ENCODE measurements at regions not wholly inside any gene's neighbourhood (a gene's known extent, or its start where the extent isn't known, plus 50 kb on each side); places are given as distances from the start of the nearest gene placed in this dataset.

DNA sequence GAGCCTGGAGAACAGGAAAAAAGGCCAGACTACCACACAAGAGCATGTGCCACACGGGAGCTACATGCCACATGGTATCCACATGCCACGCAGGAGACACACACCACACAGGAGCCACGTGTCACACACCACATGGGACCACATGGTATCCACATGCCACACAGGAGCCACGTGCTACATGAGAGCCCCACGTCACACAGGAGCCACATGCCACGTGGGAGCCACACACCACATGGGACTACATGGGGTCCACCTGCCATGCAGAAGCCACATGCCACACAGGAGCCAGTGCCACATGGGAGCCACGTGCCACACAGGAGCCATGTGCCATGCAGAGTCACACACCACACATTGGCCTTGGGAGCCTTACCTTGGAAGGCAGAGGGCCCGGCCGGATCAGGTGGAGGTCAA lies 244.4 kb upstream of the PPP2R2D start:
- TF ChIP-seq CTCF (conservative IDR thresholded peaks at IDR 0.05; ENCODE audit: low read depth, low read length) (no peak), EZH2 (IDR thresholded peaks at IDR 0.05; ENCODE audit: borderline replicate concordance, low read depth, low read length, poor library complexity, severe bottlenecking) (no peak)
